ENCODE measurements at regions not wholly inside any gene's neighbourhood (a gene's known extent, or its start where the extent isn't known, plus 50 kb on each side); places are given as distances from the start of the nearest gene placed in this dataset.

- no peak overlapping the region for H2BK120ac ChIP-seq (ENCODE audit: low read depth, low read length)
- no peak overlapping the region for H4K8ac ChIP-seq (ENCODE audit: low read depth in 2 of 2, low read length in 2 of 2)
- TF ChIP-seq RAD21 (IDR thresholded peaks at IDR 0.05; ENCODE audit: low read length), result no peak
- TF ChIP-seq MXI1 (IDR thresholded peaks at IDR 0.05; ENCODE audit: borderline replicate concordance, low read depth, low read length), result no peak
- TF ChIP-seq BHLHE40 (IDR thresholded peaks at IDR 0.05; ENCODE audit: low read depth, low read length), result no peak
- TF ChIP-seq MAFK (IDR thresholded peaks at IDR 0.05; ENCODE audit: low read depth, low read length), result no peak
- H2AK5ac ChIP-seq (ENCODE audit: low read depth, low read length), result no peak overlapping the region
- no peak overlapping the region for H3K56ac ChIP-seq (ENCODE audit: extremely low read depth, insufficient read depth, low read length)
- no peak overlapping the region for H2BK5ac ChIP-seq (ENCODE audit: low read depth, low read length, poor library complexity, severe bottlenecking)
- no peak overlapping the region for H2AK9ac ChIP-seq (replicated peaks; ENCODE audit: low read depth, low read length, poor library complexity)
- H3K14ac ChIP-seq (replicated peaks; ENCODE audit: low read depth, low read length), result no peak overlapping the region
- no peak overlapping the region for H3K18ac ChIP-seq (ENCODE audit: low read depth, low read length)
- H3K9me3 ChIP-seq (ENCODE audit: control insufficient read depth, insufficient read depth, low read length), result no peaks in the 10 kb centered on the region
- no TSS peak for BruUV-seq (replicated peaks)
- H3K79me1 ChIP-seq (ENCODE audit: low read depth in 1 of 2, low read length in 2 of 2), result no peaks in the 10 kb centered on the region
- POLR2A ChIA-PET (ENCODE audit: unreplicated experiment), result no interaction called here
- H3K4me3 ChIP-seq (ENCODE audit: insufficient read depth, low read depth, low read length), result no peak overlapping the region
- intact Hi-C loops (cut with micrococcal nuclease) (no loop called here), in situ Hi-C loops (cut with MboI; ENCODE audit: low sequenced_read_pairs) (no loop called here), dilution Hi-C loops (cut with HindIII; ENCODE audit: low sequenced_read_pairs, unreplicated experiment) (no loop called here)
- no peaks in the 10 kb centered on the region for H3K36me3 ChIP-seq (ENCODE audit: control insufficient read depth, insufficient read depth, low read length)
- no peak overlapping the region for H3K27ac ChIP-seq (ENCODE audit: insufficient read depth, low read length)
- no peak overlapping the region for H3K9ac ChIP-seq (ENCODE audit: low read depth, low read length)
- H2BK20ac ChIP-seq (ENCODE audit: low read depth, low read length), result no peak overlapping the region
- no peaks in the 10 kb centered on the region for H3K27me3 ChIP-seq (ENCODE audit: control insufficient read depth, insufficient read depth, low read length)
- 80% methylated on average over 2 of the region's 3 CpGs; no CpG with 5 or more reads in 1 of the 2 experiments for WGBS, 2 experiments (ENCODE audit: extremely low coverage in 2 of 2, insufficient read length in 1 of 2)
- H4K5ac ChIP-seq (ENCODE audit: low read depth, low read length), result no peak overlapping the region
- ATAC-seq (ENCODE audit: low read depth), result no peak
- no peak overlapping the region for H3K23ac ChIP-seq (ENCODE audit: low read depth, low read length)
- no peak overlapping the region for H4K91ac ChIP-seq (ENCODE audit: insufficient read depth, low read depth, low read length)
- CTCF ChIA-PET, result no interaction called here
- H3K4me2 ChIP-seq (ENCODE audit: low read depth, low read length), result no peak overlapping the region
- H4K20me1 ChIP-seq (ENCODE audit: insufficient read depth, low read length), result no peaks in the 10 kb centered on the region
- no peak overlapping the region for H2AFZ ChIP-seq (replicated peaks; ENCODE audit: low read length, poor library complexity)
- H3K4me1 ChIP-seq (ENCODE audit: control insufficient read depth, insufficient read depth, low read length), result no peaks in the 10 kb centered on the region
- no peaks in the 10 kb centered on the region for H3K9me1 ChIP-seq (ENCODE audit: insufficient read depth, low read length)
- DNase-seq, result no peak
- H3K4ac ChIP-seq (ENCODE audit: low read depth, low read length), result no peak overlapping the region
- H2BK15ac ChIP-seq (ENCODE audit: low read depth, low read length), result no peak overlapping the region
Observed at GRCh38 chr11:90908074-90908473, 685.2 kb upstream of the CHORDC1 start.

Data from IMR-90 (cell line).